ENCODE measurements at regions not wholly inside any gene's neighbourhood (a gene's known extent, or its start where the extent isn't known, plus 50 kb on each side); places are given as distances from the start of the nearest gene placed in this dataset.

GRCh38 chr15:38038659-38039442 lies 104.4 kb downstream of the TMCO5A start:
- ChIA-PET POLR2A (no interaction called here), CTCF (no interaction called here)
- DNase-seq: no peak
- Histone ChIP-seq H2AFZ (ENCODE audit: low read depth) (no peak overlapping the region), H3K9me2 (no peaks in the 10 kb centered on the region), H3K27ac (ENCODE audit: low read depth in 2 of 2, low read length in 1 of 2) (peak overlapping the region in 1 of 2 experiments; percentile 95; a peak in 3 of 4 replicates), H3K36me3 (replicated peaks in 1 of 2; ENCODE audit: control insufficient read depth in 1 of 2, insufficient read depth in 2 of 2, low read length in 1 of 2) (no peaks in the 10 kb centered on the region), H3K9me3 (no peaks in the 10 kb centered on the region), H3K9ac (peak overlapping the region; percentile 62; the same call in 1 of the 2 replicates), H3K79me2 (ENCODE audit: insufficient read depth) (no peaks in the 10 kb centered on the region), H3K4me3 (ENCODE audit: low read depth in 2 of 2, low read length in 1 of 2) (no peak overlapping the region), H3K4me1 (ENCODE audit: control insufficient read depth in 1 of 2, insufficient read depth in 2 of 2, low read depth in 1 of 2, low read length in 1 of 2) (peaks cover 2 to 33% of the 10 kb centered on the region in 2 experiments; a peak in 2 of 4 replicates), H4K20me1 (ENCODE audit: insufficient read depth) (no peaks in the 10 kb centered on the region), H3F3A (replicated peaks; ENCODE audit: insufficient read depth) (peaks cover 31% of the 10 kb centered on the region), H3K4me2 (peak overlapping the region; percentile 12; the same call in 1 of the 2 replicates), H3K27me3 (ENCODE audit: insufficient read depth) (no peaks in the 10 kb centered on the region)
- WGBS (ENCODE audit: low lambda C conversion rate): 45% methylated on average over 4 of the region's 4 CpGs
- 0 out of 2 replicates have a peak, but pooled peaks have one; percentile 28 for TF ChIP-seq MAX (IDR thresholded peaks at IDR 0.05; ENCODE audit: low read depth)
- TF ChIP-seq JUND (IDR thresholded peaks at IDR 0.05): peak; percentile 53
- TF ChIP-seq EP300 (IDR thresholded peaks at IDR 0.05; ENCODE audit: borderline replicate concordance in 1 of 2, low read depth in 1 of 2, low read length in 1 of 2): peak in 1 of 2 experiments; percentile 48; a peak in 2 of 4 replicates
- peak; percentile 64; the same call in 1 of the 2 replicates for TF ChIP-seq MEF2A (IDR thresholded peaks at IDR 0.05; ENCODE audit: borderline replicate concordance, low read depth)
- TF ChIP-seq PBX3 (IDR thresholded peaks at IDR 0.05): 0 out of 2 replicates have a peak, but pooled peaks have one; percentile 16
- TF ChIP-seq MXI1 (IDR thresholded peaks at IDR 0.05; ENCODE audit: low read depth, low read length): no peak
- no peak for TF ChIP-seq NFIC (IDR thresholded peaks at IDR 0.05; ENCODE audit: borderline replicate concordance)
- TF ChIP-seq TCF12 (IDR thresholded peaks at IDR 0.05): peak; percentile 76
- no peak; the same call in 1 of the 2 replicates for TF ChIP-seq RXRA (IDR thresholded peaks at IDR 0.05; ENCODE audit: borderline replicate concordance, low read depth)
- peak; percentile 82 for TF ChIP-seq FOSL2 (IDR thresholded peaks at IDR 0.05; ENCODE audit: borderline replicate concordance, low read depth)

- H3K9ac ChIP-seq: no peak overlapping the region
Measured at GRCh38 chr15:38040615-38041014, 106.2 kb downstream of the TMCO5A start.

More at GRCh38 chr15:38040615-38041014, 106.2 kb downstream of the TMCO5A start:
- H3K4me1 ChIP-seq (ENCODE audit: control insufficient read depth in 1 of 2, insufficient read depth in 2 of 2, low read depth in 1 of 2, low read length in 1 of 2): peaks cover 2 to 32% of the 10 kb centered on the region in 2 experiments; a peak in 2 of 4 replicates
- H4K20me1 ChIP-seq (ENCODE audit: insufficient read depth): no peaks in the 10 kb centered on the region
- H3K4me3 ChIP-seq (ENCODE audit: low read depth in 2 of 2, low read length in 1 of 2): no peak overlapping the region
- H3K79me2 ChIP-seq (ENCODE audit: insufficient read depth): no peaks in the 10 kb centered on the region
- no peak overlapping the region for H2AFZ ChIP-seq (ENCODE audit: low read depth)
- TF ChIP-seq NRF1 (IDR thresholded peaks at IDR 0.05; ENCODE audit: low read depth, low read length) (no peak), EZH2phosphoT487 (IDR thresholded peaks at IDR 0.05; ENCODE audit: borderline replicate concordance, low read depth) (no peak), RAD21 (IDR thresholded peaks at IDR 0.05; ENCODE audit: low read length) (no peak), REST (IDR thresholded peaks at IDR 0.05; ENCODE audit: low read depth, low read length) (no peak), SMC3 (IDR thresholded peaks at IDR 0.05; ENCODE audit: low read depth, low read length) (no peak)
- no peak overlapping the region for H3K4me2 ChIP-seq
- H3F3A ChIP-seq (replicated peaks; ENCODE audit: insufficient read depth): peaks cover 30% of the 10 kb centered on the region
- no peaks in the 10 kb centered on the region for H3K27me3 ChIP-seq (ENCODE audit: insufficient read depth)
- H3K9me3 ChIP-seq: no peaks in the 10 kb centered on the region
- ChIA-PET CTCF (no interaction called here), POLR2A (no interaction called here)
- 91% methylated on average over 2 of the region's 2 CpGs for WGBS (ENCODE audit: low lambda C conversion rate)
- no peak for DNase-seq
- no peak overlapping the region; a peak in 1 of 4 replicates for H3K27ac ChIP-seq (ENCODE audit: low read depth in 2 of 2, low read length in 1 of 2)
- H3K9me2 ChIP-seq: no peaks in the 10 kb centered on the region
- no peaks in the 10 kb centered on the region for H3K36me3 ChIP-seq (replicated peaks in 1 of 2; ENCODE audit: control insufficient read depth in 1 of 2, insufficient read depth in 2 of 2, low read length in 1 of 2)

Data from SK-N-SH (cell line).